Stomach (tissue), 8 donors: ENCODE measurements at regions not wholly inside any gene's neighbourhood (a gene's known extent, or its start where the extent isn't known, plus 50 kb on each side); places are given as distances from the start of the nearest gene placed in this dataset.
A peak's percentile ranks its signal among the peaks of the same experiment; 100 is the strongest.

ENCODE experiments used
- DNase-seq, 2 donors: peaks; one replicate each; pipeline versions ENCODE4 v3.0.0 to v3.0.0-alpha.2; 2013 to 2019
- H3K27ac ChIP-seq, 5 donors: fragments of 200-600 bp in 4 of 5; sonication (generic) in 4 of 5; one replicate each; pipeline ENCODE4 v1.5.1; 2013 to 2019; ENCODE audit warnings: mild to moderate bottlenecking in 1 of 5, moderate library complexity in 1 of 5
- H3K27me3 ChIP-seq, 3 donors: fragments of 200-600 bp; sonication (generic); one replicate each; pipeline ENCODE4 v1.5.1; 2017 to 2019; ENCODE audit warnings: mixed run types in 1 of 3
- H3K36me3 ChIP-seq, 4 donors: fragments of 200-600 bp; sonication (generic); 1 replicate in 3 of 4; 2 replicates in 1 of 4; pipeline ENCODE4 v1.5.1; 2016 to 2019
- H3K4me1 ChIP-seq, 4 donors: fragments of 200-600 bp; sonication (generic); one replicate each; pipeline ENCODE4 v1.5.1; 2016 to 2019
- H3K4me3 ChIP-seq, 4 donors: fragments of 200-600 bp; sonication (generic) in 3 of 4; one replicate each; pipeline ENCODE4 v1.5.1; 2016 to 2019; ENCODE audit warnings: mild to moderate bottlenecking in 1 of 4
- H3K9me3 ChIP-seq, 4 donors: fragments of 200-600 bp; sonication (generic); one replicate each; pipeline ENCODE4 v1.5.1; 2016 to 2019
- CTCF ChIP-seq, 7 experiments: fragments of 450-650 bp in 4 of 7; fragments of 200-600 bp in 3 of 7; sonication (generic) in 3 of 7; IDR thresholded peaks; one replicate each; pipeline ENCODE4 v1.5.1; 2016 to 2019; ENCODE audit warnings: antibody characterized with exemption in 7 of 7, control low read depth in 2 of 7, mild to moderate bottlenecking in 1 of 7
- EP300 ChIP-seq: sonication (generic); formaldehyde crosslinking; IDR thresholded peaks from one replicate; pipeline ENCODE4 v1.6.1; 2017; ENCODE audit warnings: antibody characterized with exemption
- POLR2A ChIP-seq, 4 donors: fragments of 450-650 bp; IDR thresholded peaks; one replicate each; pipeline ENCODE4 v1.6.1; 2016; ENCODE audit warnings: antibody characterized with exemption in 4 of 4, control low read depth in 2 of 4, mild to moderate bottlenecking in 1 of 4, moderate library complexity in 1 of 4
- POLR2AphosphoS5 ChIP-seq, 3 donors: sonication (generic); formaldehyde crosslinking; IDR thresholded peaks; one replicate each; pipeline ENCODE4 v1.6.1; 2016; ENCODE audit warnings: antibody characterized with exemption in 3 of 3
- WGBS, 5 donors: extraction: QIAGEN DNeasy Blood & Tissue Kit in 3 of 5; methylation state at CpG; one replicate each; pipeline versions ENCODE4 v1.1.5 to v1.1.7; 2013 to 2018; 5-methylcytosine and 5-hydroxymethylcytosine counted together
- intact Hi-C: fragments of 100-400 bp; cut with DNase I; formaldehyde crosslinking; loops from one replicate; pipeline ENCODE4 v1.15.1; 2023; ENCODE audit warnings: low total_unique reads
- donor health status: healthy with polysubstance abuse.
- donor health status: Bipolar disorder and iron deficiency.
- donor health status: healthy.

DNA sequence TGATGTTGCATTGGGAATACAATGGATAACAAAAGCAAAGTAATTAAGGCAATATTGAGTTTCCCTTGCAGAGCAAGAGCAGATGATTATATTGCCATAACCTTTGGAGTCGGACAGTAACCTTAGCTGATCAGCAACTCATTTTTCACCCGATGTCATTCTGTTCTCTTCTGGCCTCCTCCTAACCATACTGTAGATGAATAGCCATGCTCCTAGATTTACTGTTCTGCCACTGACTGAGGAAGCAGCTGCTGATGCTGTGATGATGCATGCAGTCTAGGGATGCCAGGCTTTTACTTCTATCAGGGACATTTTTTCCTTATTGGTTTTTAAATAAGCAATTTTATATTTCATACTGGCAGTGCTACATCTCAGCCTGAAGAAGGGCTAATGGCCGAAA lies 443.9 kb downstream of the GPAT3 start:
- Histone ChIP-seq H3K9me3 (peaks cover 0 to 5% (median 0%) of the 10 kb centered on the region in 4 donors), H3K27ac (no peak overlapping the region), H3K36me3 (no peaks in the 10 kb centered on the region), H3K4me1 (no peaks in the 10 kb centered on the region), H3K4me3 (no peak overlapping the region), H3K27me3 (no peaks in the 10 kb centered on the region)
- TF ChIP-seq CTCF (IDR thresholded peaks at IDR 0.05) (no peak), POLR2A (IDR thresholded peaks at IDR 0.05) (no peak)
- intact Hi-C loops, result no loop called here
- 87 to 96% (median 91%) methylated on average over 3 of the region's 3 CpGs for WGBS, 5 donors
- DNase-seq, result no peak

DNA sequence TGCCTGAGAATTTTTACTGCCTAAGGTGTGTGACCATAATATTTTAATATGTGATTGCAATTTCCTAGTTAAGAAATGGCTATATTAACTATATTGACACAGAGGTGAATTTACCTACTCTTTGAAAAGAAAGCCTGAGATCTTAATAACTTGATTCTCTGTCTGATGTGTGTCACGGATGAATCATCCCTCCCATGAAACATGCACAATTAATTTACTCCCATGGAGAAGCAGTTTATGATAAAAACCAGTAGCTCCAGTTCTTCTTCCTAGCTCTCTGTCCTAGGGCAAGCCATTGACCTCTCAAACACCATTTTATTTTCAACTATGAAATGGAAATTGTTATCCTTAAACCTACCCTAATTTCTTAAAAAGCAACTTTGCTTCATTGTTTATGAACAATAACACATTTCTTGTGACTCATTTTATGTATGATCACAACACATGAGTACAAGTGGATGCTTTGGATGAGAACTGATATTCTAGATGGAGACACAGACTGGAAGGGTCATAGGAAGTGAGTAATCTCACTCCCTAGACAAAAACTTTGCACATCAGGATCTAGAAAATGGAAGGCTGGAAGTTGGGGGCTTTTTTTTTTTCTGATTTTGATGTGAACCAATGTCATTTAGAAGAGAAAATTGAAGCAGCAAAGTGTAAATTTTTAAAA lies 438.3 kb downstream of the GPAT3 start:
- Histone ChIP-seq H3K4me3 (no peak overlapping the region), H3K27me3 (no peaks in the 10 kb centered on the region), H3K27ac (no peak overlapping the region), H3K9me3 (no peaks in the 10 kb centered on the region), H3K4me1 (no peaks in the 10 kb centered on the region), H3K36me3 (no peaks in the 10 kb centered on the region)
- intact Hi-C loops, result no loop called here
- TF ChIP-seq EP300 (no peak), POLR2AphosphoS5 (IDR thresholded peaks at IDR 0.05) (no peak), POLR2A (IDR thresholded peaks at IDR 0.05) (no peak)
- WGBS, 5 donors, result 77 to 88% (median 86%) methylated on average over 1 of the region's 1 CpG
- DNase-seq, result no peak

DNA sequence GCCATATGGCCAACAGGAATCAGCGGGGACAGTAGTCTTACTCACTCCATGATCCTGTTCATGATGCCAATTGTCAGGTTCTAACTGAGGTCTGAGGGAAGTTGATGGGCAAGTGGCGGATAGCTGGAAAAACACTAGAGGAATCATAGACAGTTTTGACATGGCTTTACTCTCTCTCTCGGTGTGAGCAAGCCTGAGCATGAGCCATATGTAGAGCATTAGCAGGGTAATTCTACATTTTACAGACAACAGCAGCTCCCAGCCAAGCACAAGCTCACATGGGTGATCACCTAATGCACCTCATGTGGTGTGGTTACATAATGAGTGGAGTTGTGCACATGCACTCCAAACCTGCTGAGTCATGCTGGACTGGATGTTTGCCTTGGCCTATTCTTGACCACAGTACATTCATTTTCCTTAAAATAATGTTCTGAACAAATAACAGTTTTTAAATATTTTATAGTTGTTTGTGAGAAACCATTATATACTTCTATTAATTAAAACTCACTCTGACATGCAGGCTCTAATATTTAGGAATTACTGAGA lies 429.2 kb downstream of the GPAT3 start:
- Histone ChIP-seq H3K27ac (no peak overlapping the region), H3K9me3 (peaks cover 0 to 8% (median 1%) of the 10 kb centered on the region in 4 donors), H3K27me3 (no peaks in the 10 kb centered on the region), H3K4me3 (no peak overlapping the region), H3K36me3 (no peaks in the 10 kb centered on the region), H3K4me1 (no peaks in the 10 kb centered on the region)
- DNase-seq, result no peak
- no peak for TF ChIP-seq CTCF (IDR thresholded peaks at IDR 0.05)
- no peak for TF ChIP-seq EP300
- TF ChIP-seq POLR2A (IDR thresholded peaks at IDR 0.05), result no peak
- TF ChIP-seq POLR2AphosphoS5 (IDR thresholded peaks at IDR 0.05), result no peak
- 82 to 90% (median 89%) methylated on average over 3 of the region's 3 CpGs for WGBS, 5 donors
- intact Hi-C loops, result no loop called here

DNA sequence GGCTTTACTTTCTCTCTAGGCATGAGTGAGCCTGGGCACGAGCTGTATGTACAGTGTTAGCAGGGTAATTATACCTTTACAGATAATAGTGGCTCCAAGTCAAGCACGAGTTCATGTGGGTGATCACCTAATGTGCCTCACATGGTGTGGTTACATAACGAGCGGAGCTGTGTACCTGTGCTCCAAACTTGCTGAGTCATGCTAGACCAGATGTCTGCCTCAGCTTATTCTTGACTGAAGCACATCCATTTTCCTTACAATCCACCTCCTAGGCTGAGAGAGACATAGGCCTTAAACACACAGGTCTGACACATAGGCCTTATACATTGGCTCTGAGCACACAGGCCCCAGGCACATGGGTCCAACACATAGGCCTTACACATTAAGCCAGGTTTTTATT lies 426.6 kb downstream of the GPAT3 start:
- Histone ChIP-seq H3K36me3 (no peaks in the 10 kb centered on the region), H3K27ac (no peak overlapping the region), H3K27me3 (no peaks in the 10 kb centered on the region), H3K9me3 (peaks cover 0 to 8% (median 3%) of the 10 kb centered on the region in 4 donors), H3K4me1 (no peaks in the 10 kb centered on the region), H3K4me3 (no peak overlapping the region)
- no peak for DNase-seq
- no peak for TF ChIP-seq CTCF (IDR thresholded peaks at IDR 0.05)
- TF ChIP-seq POLR2A (IDR thresholded peaks at IDR 0.05), result no peak
- intact Hi-C loops, result no loop called here
- 58 to 78% (median 68%) methylated on average over 4 of the region's 4 CpGs for WGBS, 5 donors

- 26 to 44% (median 34%) methylated on average over 3 of the region's 3 CpGs for WGBS, 5 donors
- intact Hi-C loops, result no loop called here
- no peaks in the 10 kb centered on the region for H3K27me3 ChIP-seq
- TF ChIP-seq POLR2AphosphoS5 (IDR thresholded peaks at IDR 0.05), result no peak
- no peak for TF ChIP-seq EP300
- TF ChIP-seq POLR2A (IDR thresholded peaks at IDR 0.05), result no peak
- TF ChIP-seq CTCF (IDR thresholded peaks at IDR 0.05), result no peak
- DNase-seq, result peak in 1 of 2 donors; percentile 22
- no peak overlapping the region for H3K4me3 ChIP-seq
- H3K27ac ChIP-seq, result no peak overlapping the region
- no peaks in the 10 kb centered on the region for H3K4me1 ChIP-seq
- H3K9me3 ChIP-seq, result peaks cover 0 to 9% (median 4%) of the 10 kb centered on the region in 4 donors
- no peaks in the 10 kb centered on the region for H3K36me3 ChIP-seq
These were observed 425.7 kb downstream of the GPAT3 start for GRCh38 chr4:83961575-83961974.
